Adrenal gland (tissue), 5 donors: ENCODE measurements at regions not wholly inside any gene's neighbourhood (a gene's known extent, or its start where the extent isn't known, plus 50 kb on each side); places are given as distances from the start of the nearest gene placed in this dataset.

Experiments
- POLR2A ChIP-seq, 2 donors: fragments of 450-650 bp; IDR thresholded peaks; one replicate each; pipeline ENCODE4 v1.6.1; 2017; ENCODE audit warnings: antibody characterized with exemption in 2 of 2, mild to moderate bottlenecking in 2 of 2, moderate library complexity in 1 of 2
- TF ChIP-seq, protein P1 (sequence below), 6 experiments: fragments of 450-650 bp in 4 of 6; fragments of 200-600 bp in 2 of 6; sonication (generic) in 1 of 6; IDR thresholded peaks; 1 replicate in 5 of 6; 2 replicates in 1 of 6; pipeline versions ENCODE4 v1.5.1 to v1.8.0; 2016 to 2021; ENCODE audit warnings: antibody characterized with exemption in 6 of 6, mild to moderate bottlenecking in 2 of 6, moderate library complexity in 1 of 6
- donor health status: DM: no; HTN: no; CAD: no.

DNA sequence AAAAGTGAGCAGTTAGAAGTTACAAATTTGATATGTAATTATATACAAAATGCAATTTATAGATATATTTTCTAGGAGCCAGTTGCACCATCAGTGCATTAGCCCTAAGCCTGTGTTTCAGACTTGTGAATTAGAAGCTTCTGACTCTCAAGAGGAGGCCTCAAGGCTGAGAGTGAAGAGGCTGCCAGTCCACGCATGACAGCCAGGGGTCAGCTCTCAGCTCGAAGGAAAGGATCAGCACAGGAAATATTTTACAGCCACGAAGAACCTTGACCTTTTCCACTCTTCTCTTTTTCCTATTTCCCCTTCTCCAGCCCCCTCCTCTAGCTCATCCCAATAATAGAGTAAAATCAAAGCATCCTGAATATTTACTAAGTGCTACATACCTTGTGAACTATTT, 642.4 kb downstream of the TRIML1 start:
- TF ChIP-seq, protein P1, sequence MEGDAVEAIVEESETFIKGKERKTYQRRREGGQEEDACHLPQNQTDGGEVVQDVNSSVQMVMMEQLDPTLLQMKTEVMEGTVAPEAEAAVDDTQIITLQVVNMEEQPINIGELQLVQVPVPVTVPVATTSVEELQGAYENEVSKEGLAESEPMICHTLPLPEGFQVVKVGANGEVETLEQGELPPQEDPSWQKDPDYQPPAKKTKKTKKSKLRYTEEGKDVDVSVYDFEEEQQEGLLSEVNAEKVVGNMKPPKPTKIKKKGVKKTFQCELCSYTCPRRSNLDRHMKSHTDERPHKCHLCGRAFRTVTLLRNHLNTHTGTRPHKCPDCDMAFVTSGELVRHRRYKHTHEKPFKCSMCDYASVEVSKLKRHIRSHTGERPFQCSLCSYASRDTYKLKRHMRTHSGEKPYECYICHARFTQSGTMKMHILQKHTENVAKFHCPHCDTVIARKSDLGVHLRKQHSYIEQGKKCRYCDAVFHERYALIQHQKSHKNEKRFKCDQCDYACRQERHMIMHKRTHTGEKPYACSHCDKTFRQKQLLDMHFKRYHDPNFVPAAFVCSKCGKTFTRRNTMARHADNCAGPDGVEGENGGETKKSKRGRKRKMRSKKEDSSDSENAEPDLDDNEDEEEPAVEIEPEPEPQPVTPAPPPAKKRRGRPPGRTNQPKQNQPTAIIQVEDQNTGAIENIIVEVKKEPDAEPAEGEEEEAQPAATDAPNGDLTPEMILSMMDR (IDR thresholded peaks at IDR 0.05) = peak in 4 of 6 experiments; percentile 13 to 37 (median 22)
- TF ChIP-seq POLR2A (IDR thresholded peaks at IDR 0.05) = no peak
